GM12872 (cell line): ENCODE measurements at regions not wholly inside any gene's neighbourhood (a gene's known extent, or its start where the extent isn't known, plus 50 kb on each side); places are given as distances from the start of the nearest gene placed in this dataset.

Experiments
- CTCF ChIP-seq: IDR thresholded peaks from 3 replicates; pipeline ENCODE4 v1.5.1; 2011; ENCODE audit warnings: low read depth, mild to moderate bottlenecking, low read length, moderate library complexity; ENCODE audit not compliant: insufficient read depth

- 0 out of 3 replicates have a peak, but pooled peaks have one; percentile 4 for TF ChIP-seq CTCF
These were observed 138.6 kb upstream of the TRHDE start for GRCh38 chr12:72133497-72134055.

GRCh38 chr12:72134246-72135020, 137.7 kb upstream of the TRHDE start:
- no peak for TF ChIP-seq CTCF

GRCh38 chr12:72135021-72135301, 137.2 kb upstream of the TRHDE start:
- no peak for TF ChIP-seq CTCF

GRCh38 chr12:72136792-72137191, 135.4 kb upstream of the TRHDE start:
- no peak for TF ChIP-seq CTCF

GRCh38 chr12:72139411-72139810, 132.8 kb upstream of the TRHDE start:
- no peak for TF ChIP-seq CTCF

DNA sequence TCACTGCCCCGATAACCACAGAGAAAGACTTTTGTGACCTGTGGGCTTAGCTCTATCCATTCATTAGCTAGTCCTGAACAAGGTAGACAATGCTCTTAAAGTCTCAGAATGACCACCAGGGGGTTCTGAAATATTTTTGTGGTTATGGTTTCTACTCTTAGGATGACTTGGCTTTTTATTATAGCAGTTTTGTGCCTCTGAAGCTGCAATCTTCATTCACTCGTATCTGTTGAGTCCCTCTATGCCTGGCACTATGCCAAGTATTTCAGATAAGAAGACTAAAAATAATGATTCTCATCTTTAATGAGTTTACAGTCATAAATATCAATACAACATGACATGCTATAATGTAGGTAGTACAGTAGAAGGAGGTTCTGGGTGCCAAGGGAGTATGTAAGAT, 130.8 kb upstream of the TRHDE start:
- TF ChIP-seq CTCF: peak; percentile 36

DNA sequence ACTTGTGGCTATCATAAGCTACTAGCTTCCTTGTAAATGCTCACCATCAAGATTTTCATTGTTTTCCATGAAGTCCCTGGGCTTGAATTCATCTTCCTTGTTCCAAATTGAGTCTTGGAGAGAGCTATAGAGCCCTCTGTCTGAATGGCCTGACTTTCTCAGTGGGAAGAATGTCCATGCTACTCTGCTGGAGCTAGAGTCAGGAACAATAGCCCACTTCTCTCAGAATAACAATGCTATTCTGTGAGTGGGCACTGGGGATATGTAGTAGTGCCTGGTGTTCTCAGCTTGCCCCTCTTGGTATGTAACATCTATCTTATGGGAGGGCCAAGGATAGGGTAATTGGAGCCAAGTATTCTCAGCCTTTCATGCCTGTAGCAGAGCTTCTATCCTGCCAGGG, 127.6 kb upstream of the TRHDE start:
- no peak for TF ChIP-seq CTCF
